ENCODE measurements at regions not wholly inside any gene's neighbourhood (a gene's known extent, or its start where the extent isn't known, plus 50 kb on each side); places are given as distances from the start of the nearest gene placed in this dataset.

- H3K18ac ChIP-seq (ENCODE audit: insufficient read length, low read depth, low read length): no peak overlapping the region
- no peak overlapping the region for H2BK12ac ChIP-seq (ENCODE audit: insufficient read length, low read depth, low read length)
- no peak overlapping the region for H3K9ac ChIP-seq (ENCODE audit: extremely low read depth, insufficient read length, low read length)
- H2AFZ ChIP-seq (ENCODE audit: low read length): no peak overlapping the region
- H3K9me3 ChIP-seq (ENCODE audit: control insufficient read depth, low read depth, low read length): peaks cover 71% of the 10 kb centered on the region
- H3K56ac ChIP-seq (ENCODE audit: insufficient read length, low read depth, low read length): no peak overlapping the region
- no peak overlapping the region for H4K5ac ChIP-seq (ENCODE audit: insufficient read length, low read depth, low read length)
- no peak overlapping the region for H3K4me2 ChIP-seq (ENCODE audit: insufficient read depth, insufficient read length, low read length)
- H3K14ac ChIP-seq (ENCODE audit: insufficient read depth, low read length): no peak overlapping the region
- H2AK5ac ChIP-seq (ENCODE audit: insufficient read length, low read length): no peak overlapping the region
- H2BK5ac ChIP-seq (ENCODE audit: insufficient read length, low read length): no peak overlapping the region
- Mint-ChIP-seq H3K36me3 (ENCODE audit: insufficient read depth in 1 of 3, low read depth in 3 of 3) (peaks cover 2 to 4% (median 3%) of the 10 kb centered on the region in 3 experiments; a peak in 2 of 7 replicates), H3K27ac (no peak overlapping the region), H3K9me3 (peaks cover 73 to 77% of the 10 kb centered on the region in 2 experiments), H3K27me3 (ENCODE audit: low read depth) (0 out of 2 replicates have a peak, but pooled peaks cover 2% of the 10 kb centered on the region), H3K4me1 (0 out of 4 replicates have a peak, but pooled peaks cover 0 to 3% of the 10 kb centered on the region in 2 experiments), H3K4me3 (no peak overlapping the region)
- H3T11ph ChIP-seq (ENCODE audit: low read length): no peak overlapping the region
- no peaks in the 10 kb centered on the region for H3K79me1 ChIP-seq (ENCODE audit: insufficient read depth, low read depth, low read length, poor library complexity, severe bottlenecking)
- no peak overlapping the region for H4K91ac ChIP-seq (ENCODE audit: insufficient read length, low read depth, low read length)
- TF ChIP-seq CTCF (conservative IDR thresholded peaks at IDR 0.05): no peak
- DNase-seq: no peak
- H3K79me2 ChIP-seq (ENCODE audit: insufficient read depth, low read length): no peaks in the 10 kb centered on the region; the same call in 1 of the 2 replicates
- no peaks in the 10 kb centered on the region for H3K27me3 ChIP-seq (ENCODE audit: insufficient read depth, low read length)
- no peaks in the 10 kb centered on the region for H3K4me1 ChIP-seq (ENCODE audit: insufficient read depth, low read length)
- H3K23ac ChIP-seq (ENCODE audit: insufficient read length, low read depth, low read length): no peak overlapping the region
- no CpG with 5 or more reads among the region's 5 CpGs for WGBS (ENCODE audit: extremely low coverage, insufficient read length, low lambda C conversion rate)
- no peak overlapping the region for H2BK120ac ChIP-seq (ENCODE audit: low read depth, low read length, poor library complexity, severe bottlenecking)
- no peak overlapping the region for H3K27ac ChIP-seq (ENCODE audit: insufficient read length, low read depth, low read length)
- no peak overlapping the region for H4K8ac ChIP-seq (replicated peaks; ENCODE audit: insufficient read length, low read depth, low read length)
- H3K4ac ChIP-seq (ENCODE audit: low read depth, low read length): no peak overlapping the region
- H2BK20ac ChIP-seq (ENCODE audit: low read depth, low read length, poor library complexity, severe bottlenecking): no peak overlapping the region
- H4K20me1 ChIP-seq (ENCODE audit: control insufficient read depth, insufficient read depth, insufficient read length): no peaks in the 10 kb centered on the region
- H2BK15ac ChIP-seq (ENCODE audit: low read depth, low read length): no peak overlapping the region
- H3K23me2 ChIP-seq (ENCODE audit: insufficient read length, low read depth, low read length, poor library complexity, severe bottlenecking): no peaks in the 10 kb centered on the region
These were observed 123.3 kb upstream of the RAI2 start for GRCh38 chrX:17984415-17984814.
